T-helper 1 cell treated with Interleukin-12 subunit alpha and Interleukin-12 subunit beta and Interleukin-4 antibody, amounts not matched to agents 30 ng/mL and 1 ng/mL, for 36 hours (primary cell): ENCODE measurements at regions not wholly inside any gene's neighbourhood (a gene's known extent, or its start where the extent isn't known, plus 50 kb on each side); places are given as distances from the start of the nearest gene placed in this dataset.

ENCODE experiments used
- intact Hi-C: fragments of 100-400 bp; cut with micrococcal nuclease; formaldehyde crosslinking; loops from one replicate; pipeline ENCODE4 v1.15.1; 2024

- intact Hi-C loops, result no loop called here
Measured at GRCh38 chr3:25142609-25143355, 285.3 kb upstream of the RARB start.

- intact Hi-C loops, result no loop called here
Measured at GRCh38 chr3:25143356-25144025, 284.6 kb upstream of the RARB start.

- intact Hi-C loops, result no loop called here
Measured at GRCh38 chr3:25144430-25144829, 283.6 kb upstream of the RARB start.

GRCh38 chr3:25145176-25145575, 282.9 kb upstream of the RARB start:
- intact Hi-C loops, result no loop called here

GRCh38 chr3:25150199-25150598, 277.9 kb upstream of the RARB start:
- intact Hi-C loops, result no loop called here

GRCh38 chr3:25151281-25151902, 276.7 kb upstream of the RARB start:
- intact Hi-C loops, result no loop called here

- intact Hi-C loops, result no loop called here
Measured at GRCh38 chr3:25151903-25152295, 276.2 kb upstream of the RARB start.

- intact Hi-C loops, result no loop called here
Measured at GRCh38 chr3:25153136-25153535, 274.9 kb upstream of the RARB start.

- intact Hi-C loops, result no loop called here
Measured at GRCh38 chr3:25153561-25153960, 274.5 kb upstream of the RARB start.

- intact Hi-C loops, result no loop called here
Measured at GRCh38 chr3:25155652-25156471, 272.2 kb upstream of the RARB start.

GRCh38 chr3:25156626-25157025, 271.4 kb upstream of the RARB start:
- intact Hi-C loops, result no loop called here

- intact Hi-C loops, result no loop called here
Measured at GRCh38 chr3:25165306-25165705, 262.8 kb upstream of the RARB start.

GRCh38 chr3:25166016-25166415, 262.0 kb upstream of the RARB start:
- intact Hi-C loops, result no loop called here

- intact Hi-C loops, result no loop called here
Measured at GRCh38 chr3:25169151-25169550, 258.9 kb upstream of the RARB start.

GRCh38 chr3:25170021-25170420, 258.0 kb upstream of the RARB start:
- intact Hi-C loops, result no loop called here

GRCh38 chr3:25171118-25171807, 256.8 kb upstream of the RARB start:
- intact Hi-C loops, result no loop called here

GRCh38 chr3:25171897-25172296, 256.2 kb upstream of the RARB start:
- intact Hi-C loops, result no loop called here

- intact Hi-C loops, result no loop called here
Measured at GRCh38 chr3:25173606-25174005, 254.5 kb upstream of the RARB start.

GRCh38 chr3:25174251-25174650, 253.8 kb upstream of the RARB start:
- intact Hi-C loops, result no loop called here

GRCh38 chr3:25177041-25177440, 251.0 kb upstream of the RARB start:
- intact Hi-C loops, result no loop called here

- intact Hi-C loops, result no loop called here
Measured at GRCh38 chr3:25178672-25179071, 249.4 kb upstream of the RARB start.
